ENCODE measurements at regions not wholly inside any gene's neighbourhood (a gene's known extent, or its start where the extent isn't known, plus 50 kb on each side); places are given as distances from the start of the nearest gene placed in this dataset.

DNA sequence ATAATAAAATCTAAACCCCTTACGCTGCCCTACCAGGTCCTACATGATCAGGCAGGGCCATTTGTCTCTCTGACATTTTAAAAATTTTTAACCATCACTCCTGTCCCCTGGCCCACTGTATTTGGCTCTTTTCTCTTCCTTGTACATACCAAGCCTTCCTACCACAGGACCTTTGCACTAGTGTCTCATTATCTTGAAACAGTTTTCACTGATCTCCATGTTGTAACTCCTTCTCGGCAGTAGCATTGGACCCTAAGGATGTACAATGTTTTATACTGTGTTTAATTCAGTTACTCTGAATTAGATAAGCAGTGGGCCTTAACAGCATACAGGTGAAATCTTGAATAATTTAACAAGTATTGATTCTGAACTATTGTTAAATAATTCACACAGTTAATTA lies 330.7 kb downstream of the UTRN start:
- no peak overlapping the region for H3K27ac ChIP-seq (ENCODE audit: low read depth in 1 of 2, low read length in 2 of 2)
- intact Hi-C loops (cut with DNase I, micrococcal nuclease): no loop called here
- H3K36me3 Mint-ChIP-seq (ENCODE audit: low read depth): no peaks in the 10 kb centered on the region

DNA sequence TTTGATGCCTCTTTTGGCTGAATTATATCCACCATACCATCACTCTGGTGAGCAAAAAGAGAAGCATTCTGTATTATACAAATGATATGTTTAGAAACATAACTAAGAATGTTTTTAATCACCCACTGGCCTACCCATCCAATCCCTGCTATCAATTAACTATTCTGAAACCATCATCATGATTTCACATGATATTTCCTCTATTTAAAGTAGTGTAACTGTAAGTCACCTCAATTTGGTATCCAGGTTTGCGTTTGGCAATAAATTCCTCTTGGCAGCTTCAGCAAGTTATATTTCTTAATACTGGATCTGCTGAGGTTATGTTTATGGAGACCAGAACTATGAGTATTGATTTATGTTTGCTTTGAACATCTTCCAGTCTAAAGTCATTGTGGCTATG lies 332.1 kb downstream of the UTRN start:
- Histone ChIP-seq H3K4me1 (ENCODE audit: insufficient read depth, low read length) (no peaks in the 10 kb centered on the region), H3K36me3 (ENCODE audit: insufficient read depth, low read length) (no peaks in the 10 kb centered on the region), H3K9me3 (ENCODE audit: control insufficient read depth in 1 of 2, insufficient read depth in 1 of 2, low read length in 2 of 2) (no peaks in the 10 kb centered on the region), H3K4me3 (ENCODE audit: low read length) (no peak overlapping the region), H3K27ac (ENCODE audit: low read depth in 1 of 2, low read length in 2 of 2) (no peak overlapping the region), H3K27me3 (ENCODE audit: control insufficient read depth in 1 of 2, insufficient read depth in 2 of 2, low read length in 2 of 2) (no peaks in the 10 kb centered on the region)
- Mint-ChIP-seq H3K27me3 (no peaks in the 10 kb centered on the region), H3K27ac (no peak overlapping the region), H3K4me1 (ENCODE audit: low read depth) (peaks cover 42% of the 10 kb centered on the region), H3K9me3 (no peaks in the 10 kb centered on the region), H3K36me3 (ENCODE audit: low read depth) (no peaks in the 10 kb centered on the region), H3K4me3 (no peak overlapping the region)
- DNase-seq (no peak), ATAC-seq (ENCODE audit: poor library complexity) (no peak)
- ChIA-PET POLR2A (no interaction called here), CTCF (no interaction called here)
- intact Hi-C loops (cut with DNase I, micrococcal nuclease): no loop called here
- TF ChIP-seq, protein P1, sequence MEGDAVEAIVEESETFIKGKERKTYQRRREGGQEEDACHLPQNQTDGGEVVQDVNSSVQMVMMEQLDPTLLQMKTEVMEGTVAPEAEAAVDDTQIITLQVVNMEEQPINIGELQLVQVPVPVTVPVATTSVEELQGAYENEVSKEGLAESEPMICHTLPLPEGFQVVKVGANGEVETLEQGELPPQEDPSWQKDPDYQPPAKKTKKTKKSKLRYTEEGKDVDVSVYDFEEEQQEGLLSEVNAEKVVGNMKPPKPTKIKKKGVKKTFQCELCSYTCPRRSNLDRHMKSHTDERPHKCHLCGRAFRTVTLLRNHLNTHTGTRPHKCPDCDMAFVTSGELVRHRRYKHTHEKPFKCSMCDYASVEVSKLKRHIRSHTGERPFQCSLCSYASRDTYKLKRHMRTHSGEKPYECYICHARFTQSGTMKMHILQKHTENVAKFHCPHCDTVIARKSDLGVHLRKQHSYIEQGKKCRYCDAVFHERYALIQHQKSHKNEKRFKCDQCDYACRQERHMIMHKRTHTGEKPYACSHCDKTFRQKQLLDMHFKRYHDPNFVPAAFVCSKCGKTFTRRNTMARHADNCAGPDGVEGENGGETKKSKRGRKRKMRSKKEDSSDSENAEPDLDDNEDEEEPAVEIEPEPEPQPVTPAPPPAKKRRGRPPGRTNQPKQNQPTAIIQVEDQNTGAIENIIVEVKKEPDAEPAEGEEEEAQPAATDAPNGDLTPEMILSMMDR (IDR thresholded peaks at IDR 0.05): no peak

More for the DNA sequence above, 330.7 kb downstream of the UTRN start:
- no peaks in the 10 kb centered on the region for H3K9me3 Mint-ChIP-seq
- H3K27ac Mint-ChIP-seq: no peak overlapping the region
- no peak overlapping the region for H3K4me3 Mint-ChIP-seq
- no peak overlapping the region for H3K4me3 ChIP-seq (ENCODE audit: low read length)
- TF ChIP-seq, protein P1 (IDR thresholded peaks at IDR 0.05): no peak
- H3K4me1 Mint-ChIP-seq (ENCODE audit: low read depth): peaks cover 46% of the 10 kb centered on the region
- no peaks in the 10 kb centered on the region for H3K9me3 ChIP-seq (ENCODE audit: control insufficient read depth in 1 of 2, insufficient read depth in 1 of 2, low read length in 2 of 2)
- ChIA-PET CTCF (interaction anchor here (0.7 to 1.3 kb wide), 2 partner anchors 15 to 49 kb away, joined by 3 to 4 read pairs; no protein-coding TSS in a partner anchor), POLR2A (no interaction called here)
- DNase-seq (no peak), ATAC-seq (ENCODE audit: poor library complexity) (no peak)
- H3K27me3 ChIP-seq (ENCODE audit: control insufficient read depth in 1 of 2, insufficient read depth in 2 of 2, low read length in 2 of 2): no peaks in the 10 kb centered on the region
- H3K4me1 ChIP-seq (ENCODE audit: insufficient read depth, low read length): no peaks in the 10 kb centered on the region
- H3K36me3 ChIP-seq (ENCODE audit: insufficient read depth, low read length): no peaks in the 10 kb centered on the region
- H3K27me3 Mint-ChIP-seq: no peaks in the 10 kb centered on the region

DNA sequence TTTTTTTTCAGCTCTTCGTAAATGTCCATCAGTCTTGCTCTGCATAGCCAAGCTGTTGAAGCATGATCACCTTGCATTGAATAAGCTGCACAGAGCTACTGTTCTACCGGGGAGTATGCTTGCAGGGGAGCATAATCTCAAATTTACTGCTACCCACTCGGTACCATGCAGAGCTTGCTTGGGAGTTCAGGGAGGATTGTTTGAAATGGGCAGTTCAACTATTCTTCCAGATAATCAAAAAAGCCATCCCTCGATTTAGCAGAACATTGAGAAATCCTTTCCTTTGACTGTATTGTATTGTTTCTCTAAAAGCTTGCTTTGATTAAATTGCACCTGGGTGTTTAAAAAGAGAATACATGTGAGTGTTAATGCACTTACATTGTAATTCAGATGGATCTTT lies 332.6 kb downstream of the UTRN start:
- no peak overlapping the region for H3K27ac Mint-ChIP-seq
- CTCF ChIA-PET: no interaction called here

More for the DNA sequence above, 332.6 kb downstream of the UTRN start:
- no peak overlapping the region for H3K4me3 Mint-ChIP-seq
- DNase-seq (no peak), ATAC-seq (ENCODE audit: poor library complexity) (no peak)
- no peak overlapping the region for H3K4me3 ChIP-seq (ENCODE audit: low read length)
- TF ChIP-seq, protein P1 (IDR thresholded peaks at IDR 0.05): no peak
- H3K9me3 ChIP-seq (ENCODE audit: control insufficient read depth in 1 of 2, insufficient read depth in 1 of 2, low read length in 2 of 2): no peaks in the 10 kb centered on the region
- no peaks in the 10 kb centered on the region for H3K27me3 Mint-ChIP-seq
- H3K9me3 Mint-ChIP-seq: no peaks in the 10 kb centered on the region
- intact Hi-C loops (cut with DNase I, micrococcal nuclease): no loop called here
- H3K36me3 Mint-ChIP-seq (ENCODE audit: low read depth): no peaks in the 10 kb centered on the region
- H3K4me1 Mint-ChIP-seq (ENCODE audit: low read depth): peaks cover 42% of the 10 kb centered on the region
- POLR2A ChIA-PET: no interaction called here
- no peaks in the 10 kb centered on the region for H3K4me1 ChIP-seq (ENCODE audit: insufficient read depth, low read length)
- H3K27ac ChIP-seq (ENCODE audit: low read depth in 1 of 2, low read length in 2 of 2): no peak overlapping the region
- H3K27me3 ChIP-seq (ENCODE audit: control insufficient read depth in 1 of 2, insufficient read depth in 2 of 2, low read length in 2 of 2): no peaks in the 10 kb centered on the region
- H3K36me3 ChIP-seq (ENCODE audit: insufficient read depth, low read length): no peaks in the 10 kb centered on the region

All from CD4-positive, alpha-beta T cell (primary cell).